Type B pancreatic cell (in vitro differentiated cells): ENCODE measurements at regions not wholly inside any gene's neighbourhood (a gene's known extent, or its start where the extent isn't known, plus 50 kb on each side); places are given as distances from the start of the nearest gene placed in this dataset.
A peak's percentile ranks its signal among the peaks of the same experiment; 100 is the strongest.

Experiments
- DNase-seq: peaks from one replicate; pipeline ENCODE4 v3.0.0; 2021; ENCODE audit warnings: mixed read lengths; ENCODE audit not compliant: unreplicated experiment; ENCODE audit errors: extremely low spot score
- H3K27ac Mint-ChIP-seq: 2 replicates; pipeline ENCODE4 v1.8.0; 2021; ENCODE audit warnings: mild to moderate bottlenecking, mixed read lengths
- H3K27me3 Mint-ChIP-seq: 2 replicates; pipeline ENCODE4 v1.8.0; 2021; ENCODE audit warnings: mixed read lengths
- H3K36me3 Mint-ChIP-seq: 2 replicates; pipeline ENCODE4 v1.8.0; 2021; ENCODE audit warnings: mixed read lengths
- H3K4me1 Mint-ChIP-seq: one replicate; pipeline ENCODE4 v1.8.0; 2021; ENCODE audit warnings: mixed read lengths; ENCODE audit not compliant: unreplicated experiment
- H3K4me3 Mint-ChIP-seq: 2 replicates; pipeline ENCODE4 v1.8.0; 2021; ENCODE audit warnings: mild to moderate bottlenecking, mixed read lengths
- H3K9me3 Mint-ChIP-seq: 2 replicates; pipeline ENCODE4 v1.8.0; 2021; ENCODE audit warnings: mixed read lengths
- TF ChIP-seq, protein P1 (sequence below): fragments of 200-600 bp; sonication (generic); conservative IDR thresholded peaks from 2 replicates; pipeline ENCODE4 v1.5.0; 2021; ENCODE audit warnings: antibody characterized with exemption, mild to moderate bottlenecking

DNA sequence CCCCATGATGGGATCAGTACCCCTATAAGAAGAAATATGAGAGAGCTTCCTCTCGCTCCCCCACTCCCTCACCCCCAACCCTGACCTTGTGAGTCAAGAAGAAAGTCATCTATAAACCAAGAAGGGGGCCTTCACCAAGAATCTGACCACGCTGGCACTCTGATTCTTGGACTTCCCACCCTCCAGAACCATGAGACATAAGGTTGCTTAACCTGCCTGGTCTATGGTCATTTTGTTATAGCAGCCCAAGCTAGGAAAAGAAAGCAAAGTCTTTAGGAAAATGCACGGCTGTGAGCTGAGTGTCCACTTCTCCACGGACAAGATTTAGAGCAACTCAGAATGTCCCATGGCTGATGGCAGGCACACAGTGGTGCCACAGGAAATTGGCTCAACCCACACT lies 333.5 kb downstream of the SOX9 start:
- TF ChIP-seq, protein P1, sequence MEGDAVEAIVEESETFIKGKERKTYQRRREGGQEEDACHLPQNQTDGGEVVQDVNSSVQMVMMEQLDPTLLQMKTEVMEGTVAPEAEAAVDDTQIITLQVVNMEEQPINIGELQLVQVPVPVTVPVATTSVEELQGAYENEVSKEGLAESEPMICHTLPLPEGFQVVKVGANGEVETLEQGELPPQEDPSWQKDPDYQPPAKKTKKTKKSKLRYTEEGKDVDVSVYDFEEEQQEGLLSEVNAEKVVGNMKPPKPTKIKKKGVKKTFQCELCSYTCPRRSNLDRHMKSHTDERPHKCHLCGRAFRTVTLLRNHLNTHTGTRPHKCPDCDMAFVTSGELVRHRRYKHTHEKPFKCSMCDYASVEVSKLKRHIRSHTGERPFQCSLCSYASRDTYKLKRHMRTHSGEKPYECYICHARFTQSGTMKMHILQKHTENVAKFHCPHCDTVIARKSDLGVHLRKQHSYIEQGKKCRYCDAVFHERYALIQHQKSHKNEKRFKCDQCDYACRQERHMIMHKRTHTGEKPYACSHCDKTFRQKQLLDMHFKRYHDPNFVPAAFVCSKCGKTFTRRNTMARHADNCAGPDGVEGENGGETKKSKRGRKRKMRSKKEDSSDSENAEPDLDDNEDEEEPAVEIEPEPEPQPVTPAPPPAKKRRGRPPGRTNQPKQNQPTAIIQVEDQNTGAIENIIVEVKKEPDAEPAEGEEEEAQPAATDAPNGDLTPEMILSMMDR, result no peak
- peak overlapping the region; percentile 25 for H3K27ac Mint-ChIP-seq

GRCh38 chr17:72455562-72455961 lies 334.7 kb downstream of the SOX9 start:
- H3K36me3 Mint-ChIP-seq, result peaks cover 8% of the 10 kb centered on the region
- H3K4me3 Mint-ChIP-seq, result no peak overlapping the region
- no peaks in the 10 kb centered on the region for H3K9me3 Mint-ChIP-seq
- H3K4me1 Mint-ChIP-seq, result peaks cover 64% of the 10 kb centered on the region
- peak overlapping the region; percentile 91 for H3K27ac Mint-ChIP-seq
- H3K27me3 Mint-ChIP-seq, result no peaks in the 10 kb centered on the region
- TF ChIP-seq, protein P1, result no peak
- no peak for DNase-seq

More for the DNA sequence above, 333.5 kb downstream of the SOX9 start:
- no peaks in the 10 kb centered on the region for H3K27me3 Mint-ChIP-seq
- peaks cover 11% of the 10 kb centered on the region for H3K36me3 Mint-ChIP-seq
- peaks cover 52% of the 10 kb centered on the region for H3K4me1 Mint-ChIP-seq
- DNase-seq, result no peak
- H3K9me3 Mint-ChIP-seq, result no peaks in the 10 kb centered on the region
- H3K4me3 Mint-ChIP-seq, result peak overlapping the region; percentile 37

DNA sequence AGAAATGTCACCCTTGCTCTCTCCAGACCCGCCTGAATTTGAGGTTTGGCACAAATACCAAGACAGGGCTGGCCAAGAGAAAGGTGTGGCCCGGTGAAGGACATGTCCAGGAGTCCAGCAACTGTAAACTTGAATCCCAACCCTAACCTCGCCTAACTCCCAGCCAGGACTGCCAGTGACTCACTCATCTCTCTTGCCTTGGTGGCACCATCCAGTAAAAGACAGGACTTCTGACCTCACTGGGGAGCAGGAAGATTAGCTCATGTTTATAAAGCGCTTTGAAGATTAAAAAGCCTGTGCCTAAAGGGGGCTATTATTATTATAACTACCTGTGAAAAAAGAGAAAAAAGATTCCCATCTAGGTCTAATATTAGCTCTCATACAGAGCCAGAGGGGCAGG lies 335.3 kb downstream of the SOX9 start:
- no peak for DNase-seq
- H3K36me3 Mint-ChIP-seq, result peaks cover 8% of the 10 kb centered on the region
- H3K4me1 Mint-ChIP-seq, result peaks cover 65% of the 10 kb centered on the region
- peak overlapping the region; percentile 91 for H3K27ac Mint-ChIP-seq
- H3K4me3 Mint-ChIP-seq, result peak overlapping the region; percentile 49
- no peaks in the 10 kb centered on the region for H3K9me3 Mint-ChIP-seq
- H3K27me3 Mint-ChIP-seq, result no peaks in the 10 kb centered on the region
- TF ChIP-seq, protein P1, result no peak

DNA sequence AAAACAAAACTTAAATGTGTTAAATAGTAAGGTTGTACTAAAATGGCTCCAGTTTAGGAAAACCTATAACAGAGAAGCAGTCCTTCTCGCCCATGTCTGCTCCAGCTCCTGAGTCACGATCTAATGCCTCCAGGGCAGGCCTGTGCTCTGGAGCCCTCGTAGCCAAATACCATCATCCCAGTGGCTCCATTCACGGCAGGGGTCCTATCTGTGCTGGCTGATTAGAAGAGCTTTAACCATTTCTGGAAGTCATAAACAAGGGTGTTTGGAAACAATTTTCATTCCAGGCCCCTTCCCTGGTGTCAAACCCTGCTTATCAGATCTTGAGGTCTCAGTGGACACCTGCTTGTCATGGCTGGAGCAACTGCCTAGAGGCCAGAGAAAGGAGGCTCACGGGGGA lies 336.9 kb downstream of the SOX9 start:
- DNase-seq, result no peak
- H3K36me3 Mint-ChIP-seq, result peaks cover 17% of the 10 kb centered on the region
- no peaks in the 10 kb centered on the region for H3K27me3 Mint-ChIP-seq
- TF ChIP-seq, protein P1, result no peak
- peak overlapping the region; percentile 15 for H3K4me3 Mint-ChIP-seq
- peak overlapping the region; percentile 97 for H3K27ac Mint-ChIP-seq
- H3K4me1 Mint-ChIP-seq, result peaks cover 72% of the 10 kb centered on the region
- no peaks in the 10 kb centered on the region for H3K9me3 Mint-ChIP-seq

DNA sequence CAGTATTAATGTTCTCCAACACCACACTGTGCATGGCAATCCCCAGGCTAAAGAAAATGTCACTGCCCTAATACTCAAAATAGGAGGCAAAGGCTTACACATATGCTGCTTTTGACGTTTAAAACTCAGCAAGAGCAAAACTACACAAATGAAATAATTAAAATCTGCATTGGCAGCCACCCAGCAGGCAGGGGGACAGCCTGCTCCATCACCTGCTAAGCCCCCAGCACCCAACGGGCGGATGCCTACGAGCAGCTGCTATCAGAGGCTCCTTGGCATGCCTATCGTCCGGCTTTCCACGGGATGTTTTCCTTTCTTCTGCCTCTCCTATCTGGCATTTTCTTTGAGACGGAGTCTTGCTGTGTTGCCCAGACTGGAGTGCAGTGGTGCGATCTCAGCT lies 337.5 kb downstream of the SOX9 start:
- H3K27me3 Mint-ChIP-seq, result no peaks in the 10 kb centered on the region
- H3K4me1 Mint-ChIP-seq, result peaks cover 69% of the 10 kb centered on the region
- peak overlapping the region; percentile 97 for H3K27ac Mint-ChIP-seq
- H3K4me3 Mint-ChIP-seq, result peak overlapping the region; percentile 37
- DNase-seq, result no peak
- no peaks in the 10 kb centered on the region for H3K9me3 Mint-ChIP-seq
- TF ChIP-seq, protein P1, result no peak
- peaks cover 19% of the 10 kb centered on the region for H3K36me3 Mint-ChIP-seq

DNA sequence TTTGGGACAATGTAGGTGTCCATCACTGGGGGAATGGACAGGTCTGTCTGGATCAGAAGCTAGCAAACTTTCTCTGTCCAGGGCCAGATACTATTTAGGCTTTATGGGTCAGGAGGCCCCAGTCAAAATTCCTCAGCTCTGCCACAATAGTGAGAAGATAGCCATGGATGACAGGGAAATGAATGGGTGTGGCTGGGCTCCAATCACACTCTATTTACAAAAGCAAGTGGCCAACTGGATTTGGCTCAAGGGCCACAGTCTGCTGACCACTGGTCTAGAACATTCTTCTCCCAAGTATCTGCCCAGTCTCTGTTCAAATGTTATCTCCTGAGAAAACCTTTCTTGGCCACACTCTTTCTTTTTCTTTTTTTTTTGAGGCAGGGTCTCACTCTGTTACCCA lies 339.9 kb downstream of the SOX9 start:
- no peaks in the 10 kb centered on the region for H3K27me3 Mint-ChIP-seq
- H3K4me3 Mint-ChIP-seq, result no peak overlapping the region
- H3K4me1 Mint-ChIP-seq, result peaks cover 74% of the 10 kb centered on the region
- no peak for DNase-seq
- TF ChIP-seq, protein P1, result no peak
- H3K9me3 Mint-ChIP-seq, result no peaks in the 10 kb centered on the region
- peak overlapping the region; percentile 97 for H3K27ac Mint-ChIP-seq
- H3K36me3 Mint-ChIP-seq, result peaks cover 18% of the 10 kb centered on the region
